ENCODE measurements at regions not wholly inside any gene's neighbourhood (a gene's known extent, or its start where the extent isn't known, plus 50 kb on each side); places are given as distances from the start of the nearest gene placed in this dataset.

GRCh38 chr16:6081320-6081976 lies 983.9 kb upstream of the EEF2KMT start:
- ATAC-seq = peak; percentile 53

More at GRCh38 chr16:6081320-6081976, 983.9 kb upstream of the EEF2KMT start:
- Histone ChIP-seq H3K9ac (ENCODE audit: insufficient read depth, low read depth, low read length) (no peak overlapping the region), H3K4me2 (ENCODE audit: low read depth, low read length) (no peak overlapping the region), H3K4me3 (replicated peaks in 1 of 3; ENCODE audit: insufficient read depth in 1 of 3, low read depth in 2 of 3, low read length in 3 of 3) (no peak overlapping the region), H3K36me3 (replicated peaks in 1 of 2; ENCODE audit: control insufficient read depth in 1 of 2, insufficient read depth in 2 of 2, low read length in 2 of 2) (no peaks in the 10 kb centered on the region), H3K4me1 (ENCODE audit: insufficient read depth, low read length) (no peaks in the 10 kb centered on the region), H4K20me1 (ENCODE audit: insufficient read depth, low read length) (no peaks in the 10 kb centered on the region), H3K27me3 (ENCODE audit: control insufficient read depth in 1 of 2, insufficient read depth in 2 of 2, low read length in 2 of 2) (no peaks in the 10 kb centered on the region), H3K9me3 (ENCODE audit: low read length) (no peaks in the 10 kb centered on the region), H2AFZ (ENCODE audit: low read length) (no peak overlapping the region), H3K27ac (ENCODE audit: extremely low read length, insufficient read depth, low read length) (no peak overlapping the region), H3K79me2 (ENCODE audit: insufficient read depth, low read length) (no peaks in the 10 kb centered on the region)
- ChIA-PET CTCF (ENCODE audit: low intra/inter-chr PET ratio, low total read pairs) (interaction anchor here (1.1 kb wide), 1 partner anchor 65 kb away, joined by 3 read pairs; no protein-coding TSS in a partner anchor), POLR2A (no interaction called here)
- 18% methylated on average over 5 of the region's 5 CpGs for WGBS (ENCODE audit: low lambda C conversion rate)
- BruUV-seq (replicated peaks) = no TSS peak
- TF ChIP-seq ZHX1 (CRISPR knock-in tag; IDR thresholded peaks at IDR 0.05; ENCODE audit: low read depth) = no peak
- TF ChIP-seq CTCF (CRISPR knock-in tag; IDR thresholded peaks at IDR 0.05) = peak; percentile 72
- peak; percentile 38; the same call in 1 of the 2 replicates for TF ChIP-seq SMC3 (IDR thresholded peaks at IDR 0.05; ENCODE audit: low read length)
- TF ChIP-seq STAG1 (CRISPR knock-in tag; IDR thresholded peaks at IDR 0.05) = peak; percentile 42
- TF ChIP-seq ZNF83 (CRISPR knock-in tag; IDR thresholded peaks at IDR 0.05; ENCODE audit: borderline replicate concordance) = no peak
- 0 out of 2 replicates have a peak, but pooled peaks have one; percentile 12 for TF ChIP-seq TFAP4 (IDR thresholded peaks at IDR 0.05; ENCODE audit: borderline replicate concordance, low read depth)
- TF ChIP-seq MXD3 (CRISPR knock-in tag; IDR thresholded peaks at IDR 0.05) = no peak
- DNase-seq (ENCODE audit: low spot score) = peak; percentile 20
- in situ Hi-C loops (cut with HindIII; ENCODE audit: extremely low pct_ligation_motif_present, low pct_unique_long_range_greater_than_20kb) = no loop called here
- intact Hi-C loops (cut with micrococcal nuclease; ENCODE audit: unreplicated experiment) = loop anchor here (2.0 to 10.0 kb wide), 2 partner anchors 67 to 163 kb away; no protein-coding TSS in a partner anchor
- peak; percentile 70 for FAIRE-seq

All from HepG2 (cell line).